ENCODE measurements at regions not wholly inside any gene's neighbourhood (a gene's known extent, or its start where the extent isn't known, plus 50 kb on each side); places are given as distances from the start of the nearest gene placed in this dataset.

- TF ChIP-seq CTCF (IDR thresholded peaks at IDR 0.05; ENCODE audit: low read depth, low read length) = no peak
- DNase-seq (ENCODE audit: extremely low read depth, low read depth) = no peak
These were observed 119.0 kb downstream of the JRKL start for GRCh38 chr11:96508861-96509260.

- no peak for DNase-seq (ENCODE audit: extremely low read depth, low read depth)
- no peak for TF ChIP-seq CTCF (IDR thresholded peaks at IDR 0.05; ENCODE audit: low read depth, low read length)
These were observed 131.1 kb downstream of the JRKL start for GRCh38 chr11:96520939-96521338.

GRCh38 chr11:96523656-96524055 lies 133.8 kb downstream of the JRKL start:
- TF ChIP-seq CTCF (IDR thresholded peaks at IDR 0.05; ENCODE audit: low read depth, low read length) = no peak
- DNase-seq (ENCODE audit: extremely low read depth, low read depth) = no peak

- TF ChIP-seq CTCF (IDR thresholded peaks at IDR 0.05; ENCODE audit: low read depth, low read length) = no peak
- DNase-seq (ENCODE audit: extremely low read depth, low read depth) = no peak
These were observed 134.7 kb downstream of the JRKL start for GRCh38 chr11:96524475-96524874.

GRCh38 chr11:96530473-96530872 lies 140.7 kb downstream of the JRKL start:
- DNase-seq (ENCODE audit: extremely low read depth, low read depth) = no peak
- TF ChIP-seq CTCF (IDR thresholded peaks at IDR 0.05; ENCODE audit: low read depth, low read length) = no peak

- no peak for DNase-seq (ENCODE audit: extremely low read depth, low read depth)
These were observed 148.3 kb downstream of the JRKL start for GRCh38 chr11:96538104-96538503.

GRCh38 chr11:96538622-96539021 lies 148.8 kb downstream of the JRKL start:
- no peak for DNase-seq (ENCODE audit: extremely low read depth, low read depth)
- no peak for TF ChIP-seq CTCF (IDR thresholded peaks at IDR 0.05; ENCODE audit: low read depth, low read length)

More at GRCh38 chr11:96538104-96538503, 148.3 kb downstream of the JRKL start:
- no peak for TF ChIP-seq CTCF (IDR thresholded peaks at IDR 0.05; ENCODE audit: low read depth, low read length)

Measured in AG09319 (cell line).